ENCODE measurements at regions not wholly inside any gene's neighbourhood (a gene's known extent, or its start where the extent isn't known, plus 50 kb on each side); places are given as distances from the start of the nearest gene placed in this dataset.

DNA sequence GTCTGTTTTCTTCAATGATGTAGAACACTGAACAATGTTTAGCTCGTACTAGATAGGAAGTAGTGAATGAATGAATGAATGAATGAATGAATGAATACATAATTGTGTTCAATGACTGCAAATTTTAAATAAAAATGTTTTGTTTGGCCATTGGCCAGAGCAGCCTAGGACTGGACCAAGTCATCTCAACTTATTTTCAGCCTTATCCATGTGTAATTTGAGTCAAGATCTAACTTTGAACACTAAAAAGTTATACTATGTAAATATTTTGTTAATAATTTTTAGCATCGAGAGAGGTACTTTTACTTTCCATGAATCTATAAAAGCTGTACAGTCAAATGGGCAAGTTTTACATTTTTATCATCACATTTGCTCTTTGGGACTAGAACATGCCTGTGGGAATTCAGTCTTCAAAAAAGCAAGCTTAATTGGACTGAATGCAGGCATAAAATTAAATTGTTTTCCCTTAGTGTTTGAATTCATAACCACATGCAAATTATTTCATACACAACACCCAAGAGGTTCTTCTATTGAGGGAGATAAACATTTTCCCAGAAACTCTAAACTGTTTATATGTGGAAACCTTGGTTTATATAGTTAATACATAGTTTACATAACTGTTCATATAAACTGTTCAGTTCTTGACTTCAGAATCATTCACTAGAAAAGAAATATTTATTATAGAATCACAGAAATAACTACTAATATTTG lies 222.1 kb upstream of the ANO3 start:
- TF ChIP-seq, protein P1, sequence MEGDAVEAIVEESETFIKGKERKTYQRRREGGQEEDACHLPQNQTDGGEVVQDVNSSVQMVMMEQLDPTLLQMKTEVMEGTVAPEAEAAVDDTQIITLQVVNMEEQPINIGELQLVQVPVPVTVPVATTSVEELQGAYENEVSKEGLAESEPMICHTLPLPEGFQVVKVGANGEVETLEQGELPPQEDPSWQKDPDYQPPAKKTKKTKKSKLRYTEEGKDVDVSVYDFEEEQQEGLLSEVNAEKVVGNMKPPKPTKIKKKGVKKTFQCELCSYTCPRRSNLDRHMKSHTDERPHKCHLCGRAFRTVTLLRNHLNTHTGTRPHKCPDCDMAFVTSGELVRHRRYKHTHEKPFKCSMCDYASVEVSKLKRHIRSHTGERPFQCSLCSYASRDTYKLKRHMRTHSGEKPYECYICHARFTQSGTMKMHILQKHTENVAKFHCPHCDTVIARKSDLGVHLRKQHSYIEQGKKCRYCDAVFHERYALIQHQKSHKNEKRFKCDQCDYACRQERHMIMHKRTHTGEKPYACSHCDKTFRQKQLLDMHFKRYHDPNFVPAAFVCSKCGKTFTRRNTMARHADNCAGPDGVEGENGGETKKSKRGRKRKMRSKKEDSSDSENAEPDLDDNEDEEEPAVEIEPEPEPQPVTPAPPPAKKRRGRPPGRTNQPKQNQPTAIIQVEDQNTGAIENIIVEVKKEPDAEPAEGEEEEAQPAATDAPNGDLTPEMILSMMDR (IDR thresholded peaks at IDR 0.05; ENCODE audit: low read depth, low read length, missing control alignments), result no peak
- DNase-seq (ENCODE audit: extremely low read depth, low read depth), result no peak
- H3K4me3 ChIP-seq (replicated peaks; ENCODE audit: low read depth, low read length), result no peak overlapping the region

GRCh38 chr11:26112264-26112663 lies 219.7 kb upstream of the ANO3 start:
- DNase-seq (ENCODE audit: extremely low read depth, low read depth), result no peak
- TF ChIP-seq, protein P1 (IDR thresholded peaks at IDR 0.05; ENCODE audit: low read depth, low read length, missing control alignments), result no peak
- H3K4me3 ChIP-seq (replicated peaks; ENCODE audit: low read depth, low read length), result no peak overlapping the region

DNA sequence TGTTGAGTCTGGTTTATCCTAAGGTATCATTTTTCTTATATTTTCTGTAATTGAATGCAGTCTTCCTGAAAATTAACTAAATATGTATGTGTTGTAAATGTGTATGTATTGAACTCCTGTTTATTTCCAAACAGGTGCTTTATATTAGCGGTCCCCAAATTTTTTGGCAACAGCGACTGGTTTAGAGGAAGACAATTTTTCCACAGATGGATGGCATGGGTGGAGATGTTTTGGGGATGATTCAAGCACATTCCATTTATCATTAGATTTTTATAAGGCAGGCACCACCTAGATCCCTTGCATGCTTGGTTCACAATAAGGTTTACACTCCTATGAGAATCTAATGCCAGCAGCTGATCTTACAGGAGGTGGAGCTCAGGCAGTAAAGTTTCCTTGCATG lies 210.5 kb upstream of the ANO3 start:
- no peak for DNase-seq (ENCODE audit: extremely low read depth, low read depth)
- TF ChIP-seq, protein P1 (IDR thresholded peaks at IDR 0.05; ENCODE audit: low read depth, low read length, missing control alignments), result no peak
- no peak overlapping the region for H3K4me3 ChIP-seq (replicated peaks; ENCODE audit: low read depth, low read length)

DNA sequence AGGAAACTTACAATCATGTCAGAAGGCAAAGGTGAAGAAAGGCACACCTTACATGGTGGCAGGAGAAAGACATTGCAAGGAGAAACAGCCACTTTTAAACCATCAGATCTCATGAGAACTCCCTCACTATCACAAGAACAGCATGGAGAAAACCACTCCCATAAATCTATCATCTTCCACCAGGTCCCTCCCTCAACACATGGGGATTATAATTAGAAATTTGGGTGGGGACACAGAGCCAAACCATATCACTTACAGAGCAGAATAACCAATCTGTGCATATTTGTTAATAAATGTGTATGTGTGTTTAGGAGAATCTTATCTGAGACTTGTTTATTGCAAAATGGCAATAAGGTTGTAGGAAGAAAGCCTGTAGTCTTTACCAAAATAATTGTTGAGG lies 205.2 kb upstream of the ANO3 start:
- TF ChIP-seq, protein P1 (IDR thresholded peaks at IDR 0.05; ENCODE audit: low read depth, low read length, missing control alignments), result no peak
- DNase-seq (ENCODE audit: extremely low read depth, low read depth), result no peak
- no peak overlapping the region for H3K4me3 ChIP-seq (replicated peaks; ENCODE audit: low read depth, low read length)

DNA sequence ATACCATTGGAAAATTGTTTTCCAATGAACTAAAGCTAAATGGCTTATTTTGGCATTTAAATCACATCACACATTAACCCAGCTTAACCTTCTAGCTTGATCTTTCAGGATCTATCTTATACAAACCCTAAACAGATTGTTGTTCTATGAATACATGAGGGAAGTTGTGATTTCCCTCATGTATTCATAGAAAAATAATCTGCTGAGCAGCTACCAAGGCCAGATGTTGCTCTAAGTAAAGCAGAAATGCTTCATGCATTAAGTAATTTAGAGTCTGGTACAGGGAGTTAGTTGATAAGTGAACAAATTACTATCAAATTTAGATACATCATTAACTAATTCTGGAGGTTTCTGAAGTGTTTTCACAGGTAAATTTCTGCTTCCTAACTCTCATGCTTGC lies 204.6 kb upstream of the ANO3 start:
- no peak for DNase-seq (ENCODE audit: extremely low read depth, low read depth)
- TF ChIP-seq, protein P1 (IDR thresholded peaks at IDR 0.05; ENCODE audit: low read depth, low read length, missing control alignments), result no peak
- no peak overlapping the region for H3K4me3 ChIP-seq (replicated peaks; ENCODE audit: low read depth, low read length)

- TF ChIP-seq, protein P1 (IDR thresholded peaks at IDR 0.05; ENCODE audit: low read depth, low read length, missing control alignments), result no peak
- no peak overlapping the region for H3K4me3 ChIP-seq (replicated peaks; ENCODE audit: low read depth, low read length)
- DNase-seq (ENCODE audit: extremely low read depth, low read depth), result no peak
These were observed 200.5 kb upstream of the ANO3 start for GRCh38 chr11:26131406-26131805.

DNA sequence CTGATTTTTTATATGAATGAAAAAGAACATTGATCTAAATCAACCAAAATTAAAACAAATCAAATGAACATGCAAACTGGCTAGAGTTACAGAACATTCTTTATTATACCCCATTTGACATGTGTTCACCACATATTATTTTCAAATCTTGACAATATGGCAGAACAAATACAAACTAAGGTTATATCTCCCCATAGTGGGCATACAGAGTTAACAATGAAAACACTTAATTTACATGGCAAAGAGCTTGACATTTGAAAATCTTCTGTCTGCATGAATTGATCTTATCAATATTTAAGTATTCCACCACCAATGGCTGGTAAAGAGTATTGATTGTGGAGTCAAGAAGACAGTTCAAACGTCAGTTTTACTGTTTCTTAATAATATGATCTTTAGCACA lies 197.9 kb upstream of the ANO3 start:
- no peak overlapping the region for H3K4me3 ChIP-seq (replicated peaks; ENCODE audit: low read depth, low read length)
- DNase-seq (ENCODE audit: extremely low read depth, low read depth), result no peak
- TF ChIP-seq, protein P1 (IDR thresholded peaks at IDR 0.05; ENCODE audit: low read depth, low read length, missing control alignments), result no peak

Measured in HFF-Myc (cell line).